ENCODE measurements at regions not wholly inside any gene's neighbourhood (a gene's known extent, or its start where the extent isn't known, plus 50 kb on each side); places are given as distances from the start of the nearest gene placed in this dataset.
A peak's percentile ranks its signal among the peaks of the same experiment; 100 is the strongest.

GRCh38 chr2:220619525-220620220 is 952.4 kb downstream of the EPHA4 start:
- TF ChIP-seq, protein P1, sequence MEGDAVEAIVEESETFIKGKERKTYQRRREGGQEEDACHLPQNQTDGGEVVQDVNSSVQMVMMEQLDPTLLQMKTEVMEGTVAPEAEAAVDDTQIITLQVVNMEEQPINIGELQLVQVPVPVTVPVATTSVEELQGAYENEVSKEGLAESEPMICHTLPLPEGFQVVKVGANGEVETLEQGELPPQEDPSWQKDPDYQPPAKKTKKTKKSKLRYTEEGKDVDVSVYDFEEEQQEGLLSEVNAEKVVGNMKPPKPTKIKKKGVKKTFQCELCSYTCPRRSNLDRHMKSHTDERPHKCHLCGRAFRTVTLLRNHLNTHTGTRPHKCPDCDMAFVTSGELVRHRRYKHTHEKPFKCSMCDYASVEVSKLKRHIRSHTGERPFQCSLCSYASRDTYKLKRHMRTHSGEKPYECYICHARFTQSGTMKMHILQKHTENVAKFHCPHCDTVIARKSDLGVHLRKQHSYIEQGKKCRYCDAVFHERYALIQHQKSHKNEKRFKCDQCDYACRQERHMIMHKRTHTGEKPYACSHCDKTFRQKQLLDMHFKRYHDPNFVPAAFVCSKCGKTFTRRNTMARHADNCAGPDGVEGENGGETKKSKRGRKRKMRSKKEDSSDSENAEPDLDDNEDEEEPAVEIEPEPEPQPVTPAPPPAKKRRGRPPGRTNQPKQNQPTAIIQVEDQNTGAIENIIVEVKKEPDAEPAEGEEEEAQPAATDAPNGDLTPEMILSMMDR (IDR thresholded peaks at IDR 0.05; ENCODE audit: insufficient read depth, low read depth, low read length): no peak
- no peak overlapping the region for H3K4me3 ChIP-seq (ENCODE audit: low read depth, low read length)
- peak; percentile 3 for DNase-seq (ENCODE audit: low read depth)
- ChIA-PET POLR2A (no interaction called here), CTCF (no interaction called here)
- no peaks in the 10 kb centered on the region for H3K36me3 ChIP-seq (ENCODE audit: control insufficient read depth, insufficient read depth, low read length)
- no peaks in the 10 kb centered on the region for H3K27me3 ChIP-seq (ENCODE audit: control insufficient read depth, insufficient read depth, low read length)

DNA sequence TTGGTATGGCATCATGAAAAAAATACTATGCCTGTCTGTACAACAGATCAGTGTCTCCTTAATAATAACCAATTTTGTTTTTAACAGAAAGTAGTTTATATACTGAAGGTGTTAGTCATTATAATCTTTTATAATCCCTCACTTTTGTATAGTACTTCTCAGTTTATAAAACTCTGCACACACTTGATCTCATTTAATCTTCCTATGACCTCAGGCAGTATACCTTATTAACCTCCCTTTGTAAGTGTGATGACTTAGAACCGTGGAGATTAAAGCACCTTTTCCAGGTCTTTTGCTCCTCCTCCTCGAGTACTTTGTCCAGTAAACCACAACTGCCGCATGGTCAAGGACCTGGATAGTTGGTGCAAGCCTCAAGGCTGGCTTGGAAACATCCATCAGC is 945.5 kb downstream of the EPHA4 start:
- TF ChIP-seq, protein P1 (IDR thresholded peaks at IDR 0.05; ENCODE audit: insufficient read depth, low read depth, low read length): no peak
- POLR2A ChIA-PET: no interaction called here
- DNase-seq (ENCODE audit: low read depth): no peak
- Histone ChIP-seq H3K36me3 (ENCODE audit: control insufficient read depth, insufficient read depth, low read length) (no peaks in the 10 kb centered on the region), H3K27me3 (ENCODE audit: control insufficient read depth, insufficient read depth, low read length) (no peaks in the 10 kb centered on the region), H3K4me3 (ENCODE audit: low read depth, low read length) (no peak overlapping the region)
- CTCF ChIA-PET: no interaction called here

DNA sequence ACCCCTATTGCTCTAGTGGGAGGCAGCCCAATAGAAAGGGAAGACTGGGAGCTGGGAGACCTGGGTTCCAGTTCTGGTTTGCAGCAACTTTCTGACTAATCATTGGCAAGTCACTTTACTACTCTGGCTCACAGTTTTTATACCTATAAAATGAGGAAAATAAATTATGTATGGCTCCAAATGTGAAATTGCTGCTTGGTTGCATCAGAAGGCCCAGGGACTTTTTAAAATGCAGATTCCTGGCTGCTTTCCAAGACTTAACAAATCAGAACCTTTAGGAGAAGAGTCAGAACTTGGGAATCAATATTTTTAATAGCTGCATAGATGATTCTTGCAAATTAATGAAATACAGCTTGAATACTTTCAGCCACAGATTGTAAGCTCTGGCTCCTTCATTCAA is 943.9 kb downstream of the EPHA4 start:
- H3K36me3 ChIP-seq (ENCODE audit: control insufficient read depth, insufficient read depth, low read length): no peaks in the 10 kb centered on the region
- ChIA-PET CTCF (no interaction called here), POLR2A (no interaction called here)
- peak; percentile 3 for DNase-seq (ENCODE audit: low read depth)
- H3K4me3 ChIP-seq (ENCODE audit: low read depth, low read length): no peak overlapping the region
- H3K27me3 ChIP-seq (ENCODE audit: control insufficient read depth, insufficient read depth, low read length): no peaks in the 10 kb centered on the region
- TF ChIP-seq, protein P1 (IDR thresholded peaks at IDR 0.05; ENCODE audit: insufficient read depth, low read depth, low read length): no peak

DNA sequence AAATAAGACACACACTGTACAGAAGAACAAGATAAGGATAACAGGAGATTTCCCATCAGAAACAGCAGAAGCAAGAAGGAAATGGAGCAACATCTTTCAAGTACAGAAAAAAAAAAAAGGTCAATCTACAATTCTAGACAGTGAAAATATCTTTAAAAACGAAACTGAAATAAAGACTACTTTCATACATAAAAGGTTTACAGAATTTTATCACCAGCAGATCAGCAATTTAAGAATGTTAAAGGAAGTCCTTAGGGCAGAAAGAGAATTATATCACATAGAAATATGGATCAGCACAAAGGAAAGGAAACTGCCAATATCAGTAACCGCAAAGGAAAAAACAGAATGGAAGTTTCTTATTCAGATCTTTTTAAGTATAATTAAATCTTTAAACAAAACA is 931.0 kb downstream of the EPHA4 start:
- CTCF ChIA-PET: no interaction called here
- H3K4me3 ChIP-seq (ENCODE audit: low read depth, low read length): no peak overlapping the region
- no peaks in the 10 kb centered on the region for H3K36me3 ChIP-seq (ENCODE audit: control insufficient read depth, insufficient read depth, low read length)
- DNase-seq (ENCODE audit: low read depth): no peak
- TF ChIP-seq, protein P1 (IDR thresholded peaks at IDR 0.05; ENCODE audit: insufficient read depth, low read depth, low read length): no peak
- H3K27me3 ChIP-seq (ENCODE audit: control insufficient read depth, insufficient read depth, low read length): no peaks in the 10 kb centered on the region
- POLR2A ChIA-PET: no interaction called here

DNA sequence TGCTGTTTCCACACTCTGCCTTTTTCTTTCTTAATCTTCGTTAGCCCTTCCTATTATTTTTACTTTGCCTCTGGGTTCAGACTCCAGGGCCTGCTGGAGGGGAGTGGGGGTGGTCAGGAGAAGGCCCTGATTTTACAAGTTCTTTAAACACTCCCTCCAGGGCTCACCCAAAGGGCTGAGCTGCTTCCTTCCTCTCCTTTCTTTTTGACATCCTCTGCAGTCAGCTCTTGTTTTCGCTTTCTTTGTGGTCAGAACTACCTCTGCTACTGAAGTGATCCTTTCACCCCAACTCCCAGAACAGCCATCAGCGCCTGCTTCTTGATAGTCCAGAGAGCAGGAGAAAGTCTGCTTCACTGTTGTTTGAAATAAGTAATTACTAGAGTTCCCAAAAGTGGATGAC is 925.7 kb downstream of the EPHA4 start:
- no peak for DNase-seq (ENCODE audit: low read depth)
- POLR2A ChIA-PET: no interaction called here

More for the DNA sequence above, 925.7 kb downstream of the EPHA4 start:
- TF ChIP-seq, protein P1 (IDR thresholded peaks at IDR 0.05; ENCODE audit: insufficient read depth, low read depth, low read length): no peak
- CTCF ChIA-PET: interaction anchor here (0.8 kb wide), 1 partner anchor 14 kb away, joined by 3 read pairs; no protein-coding TSS in a partner anchor
- H3K36me3 ChIP-seq (ENCODE audit: control insufficient read depth, insufficient read depth, low read length): no peaks in the 10 kb centered on the region
- no peaks in the 10 kb centered on the region for H3K27me3 ChIP-seq (ENCODE audit: control insufficient read depth, insufficient read depth, low read length)
- no peak overlapping the region for H3K4me3 ChIP-seq (ENCODE audit: low read depth, low read length)
